Medulla oblongata (tissue), 1 donor: ENCODE measurements at regions not wholly inside any gene's neighbourhood (a gene's known extent, or its start where the extent isn't known, plus 50 kb on each side); places are given as distances from the start of the nearest gene placed in this dataset.
A peak's percentile ranks its signal among the peaks of the same experiment; 100 is the strongest.

Experiments used
- DNase-seq: peaks from one replicate; pipeline ENCODE4 v3.0.0-alpha.2; 2015; ENCODE audit errors: extremely low spot score

- no peak for DNase-seq
These were observed 244.4 kb upstream of the RBMY1B start for GRCh38 chrY:21266751-21267150.

- no peak for DNase-seq
These were observed 244.0 kb upstream of the RBMY1B start for GRCh38 chrY:21267164-21267563.

GRCh38 chrY:21287769-21288168 lies 223.4 kb upstream of the RBMY1B start:
- no peak for DNase-seq

- peak; percentile 2 for DNase-seq
These were observed 222.2 kb upstream of the RBMY1B start for GRCh38 chrY:21288908-21289307.

GRCh38 chrY:21295206-21295605 lies 215.9 kb upstream of the RBMY1B start:
- DNase-seq, result no peak

GRCh38 chrY:21302278-21302677 lies 208.9 kb upstream of the RBMY1B start:
- DNase-seq, result no peak

- no peak for DNase-seq
These were observed 195.8 kb upstream of the RBMY1B start for GRCh38 chrY:21315366-21315765.
